Fibroblast of lung (primary cell): ENCODE measurements at regions not wholly inside any gene's neighbourhood (a gene's known extent, or its start where the extent isn't known, plus 50 kb on each side); places are given as distances from the start of the nearest gene placed in this dataset.

Experiments
- DNase-seq, 2 donors: peaks; one replicate each; pipeline versions ENCODE4 v3.0.0 to v3.0.0-alpha.2; 2010; ENCODE audit warnings: low read depth in 2 of 2
- H2AFZ ChIP-seq: 2 replicates; pipeline ENCODE4 v1.5.1; 2012; ENCODE audit warnings: low read length, control low read depth, inconsistent platforms
- H3K27ac ChIP-seq: 2 replicates; pipeline ENCODE4 v1.5.1; 2011; ENCODE audit warnings: low read length, control low read depth; ENCODE audit not compliant: insufficient read depth
- H3K27me3 ChIP-seq: 2 replicates; pipeline ENCODE4 v1.5.1; 2011; ENCODE audit warnings: mild to moderate bottlenecking, low read length; ENCODE audit not compliant: control insufficient read depth, insufficient read depth
- H3K36me3 ChIP-seq: 2 replicates; pipeline ENCODE4 v1.5.1; 2011; ENCODE audit warnings: low read length; ENCODE audit not compliant: control insufficient read depth, insufficient read depth
- H3K4me1 ChIP-seq: 2 replicates; pipeline ENCODE4 v1.5.1; 2011; ENCODE audit warnings: low read length; ENCODE audit not compliant: control insufficient read depth, insufficient read depth; ENCODE audit errors: extremely low read depth
- H3K4me2 ChIP-seq: 2 replicates; pipeline ENCODE4 v1.5.1; 2011; ENCODE audit warnings: low read length, control low read depth; ENCODE audit not compliant: insufficient read depth; ENCODE audit errors: extremely low read depth
- H3K4me3 ChIP-seq, 4 experiments: fragments of 200-600 bp in 1 of 4; sonication (generic) in 1 of 4; replicated peaks in 1 of 4; 2 replicates each; pipeline ENCODE4 v1.5.1; 2011 to 2016; ENCODE audit warnings: low read length in 4 of 4, low read depth in 3 of 4, mild to moderate bottlenecking in 3 of 4, control low read depth in 2 of 4, inconsistent platforms in 1 of 4, mixed read lengths in 1 of 4; ENCODE audit not compliant: insufficient read depth in 1 of 4; ENCODE audit errors: control extremely low read depth in 1 of 4
- H3K79me2 ChIP-seq: 2 replicates; pipeline ENCODE4 v1.5.1; 2012; ENCODE audit warnings: mild to moderate bottlenecking, low read length, inconsistent platforms; ENCODE audit not compliant: control insufficient read depth, insufficient read depth
- H3K9ac ChIP-seq: 2 replicates; pipeline ENCODE4 v1.5.1; 2011; ENCODE audit warnings: mild to moderate bottlenecking, low read length, control low read depth; ENCODE audit not compliant: insufficient read depth
- H3K9me3 ChIP-seq: 2 replicates; pipeline ENCODE4 v1.5.1; 2012; ENCODE audit warnings: low read depth, low read length; ENCODE audit not compliant: control insufficient read depth, insufficient read depth
- H4K20me1 ChIP-seq: 2 replicates; pipeline ENCODE4 v1.5.1; 2011; ENCODE audit warnings: low read length; ENCODE audit not compliant: control insufficient read depth, insufficient read depth; ENCODE audit errors: extremely low read depth
- CTCF ChIP-seq, 2 donors: IDR thresholded peaks in 1 of 2; conservative IDR thresholded peaks in 1 of 2; 1 replicate in 1 of 2; 2 replicates in 1 of 2; pipeline ENCODE4 v1.5.1; 2011 to 2012; ENCODE audit warnings: low read length in 2 of 2, control low read depth in 1 of 2, inconsistent platforms in 1 of 2, low read depth in 1 of 2, mild to moderate bottlenecking in 1 of 2
- EZH2 ChIP-seq: IDR thresholded peaks from 2 replicates; pipeline ENCODE4 v1.5.1; 2012; ENCODE audit warnings: low read length, control low read depth, mild to moderate bottlenecking; ENCODE audit errors: missing control alignments

GRCh38 chr1:30321996-30322858 is 401.2 kb downstream of the MATN1 start:
- no peak for DNase-seq
- Histone ChIP-seq H3K27me3 (no peaks in the 10 kb centered on the region), H4K20me1 (no peaks in the 10 kb centered on the region), H3K4me1 (no peaks in the 10 kb centered on the region), H3K36me3 (no peaks in the 10 kb centered on the region), H3K4me3 (no peak overlapping the region), H3K79me2 (no peaks in the 10 kb centered on the region), H3K9ac (no peak overlapping the region), H3K4me2 (no peak overlapping the region), H3K27ac (no peak overlapping the region), H3K9me3 (no peaks in the 10 kb centered on the region), H2AFZ (no peak overlapping the region)
- TF ChIP-seq EZH2 (no peak), CTCF (conservative IDR thresholded peaks at IDR 0.05 in 1 of 2, IDR thresholded peaks at IDR 0.05 in 1 of 2; ENCODE audit: low read depth in 1 of 2, low read length in 2 of 2) (no peak)

- Histone ChIP-seq H3K27me3 (no peaks in the 10 kb centered on the region), H3K36me3 (no peaks in the 10 kb centered on the region), H3K79me2 (no peaks in the 10 kb centered on the region), H3K9ac (no peak overlapping the region), H3K4me1 (no peaks in the 10 kb centered on the region), H4K20me1 (no peaks in the 10 kb centered on the region), H3K9me3 (no peaks in the 10 kb centered on the region), H3K27ac (no peak overlapping the region), H2AFZ (no peak overlapping the region), H3K4me2 (no peak overlapping the region), H3K4me3 (no peak overlapping the region)
- no peak for DNase-seq
- TF ChIP-seq CTCF (conservative IDR thresholded peaks at IDR 0.05 in 1 of 2, IDR thresholded peaks at IDR 0.05 in 1 of 2; ENCODE audit: low read depth in 1 of 2, low read length in 2 of 2) (no peak), EZH2 (no peak)
Observed at GRCh38 chr1:30321246-30321910, 402.0 kb downstream of the MATN1 start.

- no peaks in the 10 kb centered on the region for H3K79me2 ChIP-seq
Observed at GRCh38 chr1:30320581-30320890, 402.8 kb downstream of the MATN1 start.

More at GRCh38 chr1:30320581-30320890, 402.8 kb downstream of the MATN1 start:
- no peak for TF ChIP-seq EZH2
- no peak for TF ChIP-seq CTCF (conservative IDR thresholded peaks at IDR 0.05 in 1 of 2, IDR thresholded peaks at IDR 0.05 in 1 of 2; ENCODE audit: low read depth in 1 of 2, low read length in 2 of 2)
- H3K4me3 ChIP-seq, result no peak overlapping the region
- H3K27ac ChIP-seq, result no peak overlapping the region
- no peak overlapping the region for H3K9ac ChIP-seq
- no peak overlapping the region for H3K4me2 ChIP-seq
- DNase-seq, result no peak
- no peaks in the 10 kb centered on the region for H4K20me1 ChIP-seq
- no peaks in the 10 kb centered on the region for H3K27me3 ChIP-seq
- no peaks in the 10 kb centered on the region for H3K9me3 ChIP-seq
- no peak overlapping the region for H2AFZ ChIP-seq
- H3K36me3 ChIP-seq, result no peaks in the 10 kb centered on the region
- no peaks in the 10 kb centered on the region for H3K4me1 ChIP-seq
